Suprapubic skin (tissue), 4 donors: ENCODE measurements at regions not wholly inside any gene's neighbourhood (a gene's known extent, or its start where the extent isn't known, plus 50 kb on each side); places are given as distances from the start of the nearest gene placed in this dataset.

Source experiments
- POLR2A ChIP-seq, 2 donors: fragments of 450-650 bp; IDR thresholded peaks; one replicate each; pipeline ENCODE4 v1.6.1; 2017; ENCODE audit warnings: antibody characterized with exemption in 2 of 2, mild to moderate bottlenecking in 2 of 2, moderate library complexity in 2 of 2
- POLR2AphosphoS5 ChIP-seq, 3 donors: sonication (generic); formaldehyde crosslinking; IDR thresholded peaks; one replicate each; pipeline ENCODE4 v1.6.1; 2017; ENCODE audit warnings: antibody characterized with exemption in 3 of 3
- TF ChIP-seq, protein P1 (sequence below), 2 donors: fragments of 200-600 bp in 1 of 2; fragments of 450-650 bp in 1 of 2; sonication (generic) in 1 of 2; IDR thresholded peaks; one replicate each; pipeline ENCODE4 v1.5.1; 2016 to 2019; ENCODE audit warnings: antibody characterized with exemption in 2 of 2, mild to moderate bottlenecking in 1 of 2, moderate library complexity in 1 of 2

DNA sequence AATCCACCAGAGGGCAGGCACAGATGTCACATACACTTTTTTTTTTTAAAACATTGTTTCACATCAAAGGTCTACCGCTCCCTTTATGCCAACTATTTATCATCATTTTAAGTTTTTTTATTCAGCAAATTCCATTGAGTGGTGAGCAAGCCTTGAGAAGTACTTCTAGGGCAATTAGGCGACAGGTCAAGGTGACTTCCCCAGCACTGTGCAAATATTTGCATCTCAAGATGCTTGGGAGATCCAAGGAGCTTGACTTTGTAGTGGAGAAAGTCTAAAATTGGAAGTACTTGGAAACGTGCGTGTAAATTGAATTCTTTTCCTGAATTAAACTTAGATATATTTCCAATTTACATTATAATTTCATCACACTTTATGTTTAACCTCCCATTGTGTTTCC, 211.1 kb downstream of the ICE1 start:
- TF ChIP-seq POLR2AphosphoS5 (IDR thresholded peaks at IDR 0.05), result no peak
- no peak for TF ChIP-seq POLR2A (IDR thresholded peaks at IDR 0.05)
- TF ChIP-seq, protein P1, sequence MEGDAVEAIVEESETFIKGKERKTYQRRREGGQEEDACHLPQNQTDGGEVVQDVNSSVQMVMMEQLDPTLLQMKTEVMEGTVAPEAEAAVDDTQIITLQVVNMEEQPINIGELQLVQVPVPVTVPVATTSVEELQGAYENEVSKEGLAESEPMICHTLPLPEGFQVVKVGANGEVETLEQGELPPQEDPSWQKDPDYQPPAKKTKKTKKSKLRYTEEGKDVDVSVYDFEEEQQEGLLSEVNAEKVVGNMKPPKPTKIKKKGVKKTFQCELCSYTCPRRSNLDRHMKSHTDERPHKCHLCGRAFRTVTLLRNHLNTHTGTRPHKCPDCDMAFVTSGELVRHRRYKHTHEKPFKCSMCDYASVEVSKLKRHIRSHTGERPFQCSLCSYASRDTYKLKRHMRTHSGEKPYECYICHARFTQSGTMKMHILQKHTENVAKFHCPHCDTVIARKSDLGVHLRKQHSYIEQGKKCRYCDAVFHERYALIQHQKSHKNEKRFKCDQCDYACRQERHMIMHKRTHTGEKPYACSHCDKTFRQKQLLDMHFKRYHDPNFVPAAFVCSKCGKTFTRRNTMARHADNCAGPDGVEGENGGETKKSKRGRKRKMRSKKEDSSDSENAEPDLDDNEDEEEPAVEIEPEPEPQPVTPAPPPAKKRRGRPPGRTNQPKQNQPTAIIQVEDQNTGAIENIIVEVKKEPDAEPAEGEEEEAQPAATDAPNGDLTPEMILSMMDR (IDR thresholded peaks at IDR 0.05), result no peak
